ENCODE measurements at regions not wholly inside any gene's neighbourhood (a gene's known extent, or its start where the extent isn't known, plus 50 kb on each side); places are given as distances from the start of the nearest gene placed in this dataset.

DNA sequence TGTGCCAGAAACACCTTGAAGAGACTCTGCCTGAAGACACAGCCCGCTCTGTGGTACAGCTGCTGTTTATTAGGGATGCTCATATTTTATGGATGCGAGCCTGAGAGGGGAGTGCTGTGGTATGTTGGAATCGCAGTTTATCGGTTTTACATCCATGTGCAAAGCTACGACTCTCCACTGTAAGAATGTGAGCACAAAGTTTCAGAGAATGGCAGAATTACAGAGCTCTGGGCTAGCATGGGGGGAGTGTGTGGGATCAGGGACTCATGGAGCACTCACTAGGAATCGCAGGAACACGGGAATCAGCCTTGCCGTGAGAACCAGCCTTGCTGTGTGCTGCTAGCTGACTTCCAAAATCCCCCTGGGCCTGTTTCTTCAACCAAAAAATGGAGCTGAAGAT lies 199.9 kb downstream of the RNF144A start:
- Histone ChIP-seq H3K4me2 (ENCODE audit: insufficient read depth, low read length) (no peak overlapping the region), H3K9ac (ENCODE audit: insufficient read depth in 1 of 2, low read depth in 2 of 2, low read length in 2 of 2) (no peak overlapping the region), H3K9me1 (ENCODE audit: control insufficient read depth, insufficient read depth, low read length) (no peaks in the 10 kb centered on the region), H3K4me3 (no peak overlapping the region), H4K20me1 (replicated peaks; ENCODE audit: control insufficient read depth, insufficient read depth, low read length) (no peaks in the 10 kb centered on the region), H3K9me3 (replicated peaks; ENCODE audit: control insufficient read depth, insufficient read depth, low read depth, low read length) (no peaks in the 10 kb centered on the region), H3K36me3 (ENCODE audit: control insufficient read depth, insufficient read depth, low read length) (no peaks in the 10 kb centered on the region), H3K4me1 (replicated peaks in 1 of 2; ENCODE audit: control insufficient read depth in 2 of 2, insufficient read depth in 2 of 2, low read length in 2 of 2) (no peaks in the 10 kb centered on the region), H3K27me3 (ENCODE audit: control insufficient read depth in 2 of 2, insufficient read depth in 2 of 2, low read length in 2 of 2) (peaks cover 4 to 9% of the 10 kb centered on the region in 2 experiments; a peak in 2 of 5 replicates), H3K27ac (ENCODE audit: extremely low read depth, low read depth, low read length) (no peak overlapping the region), H2AFZ (ENCODE audit: low read depth, low read length) (no peak overlapping the region), H3K79me2 (ENCODE audit: control insufficient read depth, insufficient read depth, low read length) (no peaks in the 10 kb centered on the region)
- 3% methylated on average over 8 of the region's 8 CpGs for WGBS (ENCODE audit: insufficient coverage, low coverage, missing lambda C conversion rate)
- CTCF ChIA-PET (ENCODE audit: low intra/inter-chr PET ratio), result no interaction called here
- BruUV-seq (replicated peaks), result no TSS peak
- in situ Hi-C loops (cut with MboI) (no loop called here), intact Hi-C loops (cut with micrococcal nuclease) (no loop called here)
- FAIRE-seq (no peak), DNase-seq (ENCODE audit: extremely low read depth in 1 of 4, low spot score in 3 of 4) (no peak), ATAC-seq (no peak)
- no peak for TF ChIP-seq MECOM (CRISPR knock-in tag; IDR thresholded peaks at IDR 0.05)
- POLR2A ChIA-PET, result no interaction called here

GRCh38 chr2:7118606-7119131 lies 201.5 kb downstream of the RNF144A start:
- BruUV-seq (replicated peaks), result no TSS peak
- Histone ChIP-seq H3K9me1 (ENCODE audit: control insufficient read depth, insufficient read depth, low read length) (no peaks in the 10 kb centered on the region), H3K27ac (ENCODE audit: extremely low read depth, low read depth, low read length) (no peak overlapping the region), H3K36me3 (ENCODE audit: control insufficient read depth, insufficient read depth, low read length) (no peaks in the 10 kb centered on the region), H3K4me1 (replicated peaks in 1 of 2; ENCODE audit: control insufficient read depth in 2 of 2, insufficient read depth in 2 of 2, low read length in 2 of 2) (no peaks in the 10 kb centered on the region), H3K4me2 (ENCODE audit: insufficient read depth, low read length) (no peak overlapping the region), H3K27me3 (ENCODE audit: control insufficient read depth in 2 of 2, insufficient read depth in 2 of 2, low read length in 2 of 2) (peaks cover 4 to 9% of the 10 kb centered on the region in 2 experiments; a peak in 2 of 5 replicates), H3K4me3 (no peak overlapping the region), H4K20me1 (replicated peaks; ENCODE audit: control insufficient read depth, insufficient read depth, low read length) (no peaks in the 10 kb centered on the region), H3K9ac (ENCODE audit: insufficient read depth in 1 of 2, low read depth in 2 of 2, low read length in 2 of 2) (no peak overlapping the region), H3K79me2 (ENCODE audit: control insufficient read depth, insufficient read depth, low read length) (no peaks in the 10 kb centered on the region), H2AFZ (ENCODE audit: low read depth, low read length) (no peak overlapping the region), H3K9me3 (replicated peaks; ENCODE audit: control insufficient read depth, insufficient read depth, low read depth, low read length) (no peaks in the 10 kb centered on the region)
- FAIRE-seq, result no peak
- intact Hi-C loops (cut with micrococcal nuclease), result loop anchor here (1.0 kb wide), 1 partner anchor 554 kb away; no protein-coding TSS in a partner anchor
- CTCF ChIA-PET (ENCODE audit: low intra/inter-chr PET ratio), result no interaction called here
- under 1% methylated on average over 5 of the region's 5 CpGs for WGBS (ENCODE audit: insufficient coverage, low coverage, missing lambda C conversion rate)
- POLR2A ChIA-PET, result interaction anchor here (0.6 kb wide), 1 partner anchor 170 kb away, joined by 3 read pairs; no protein-coding TSS in a partner anchor
- in situ Hi-C loops (cut with MboI), result no loop called here
- ATAC-seq, result no peak; the same call in 2 of the 3 replicates
- TF ChIP-seq ZNF316 (IDR thresholded peaks at IDR 0.05) (peak; percentile 9; the same call in 1 of the 2 replicates), ATF6 (CRISPR knock-in tag; IDR thresholded peaks at IDR 0.05) (no peak)
- no peak for DNase-seq (ENCODE audit: extremely low read depth in 1 of 4, low spot score in 3 of 4)

Data from K562 (cell line).